Astrocyte of the spinal cord (primary cell): ENCODE measurements at regions not wholly inside any gene's neighbourhood (a gene's known extent, or its start where the extent isn't known, plus 50 kb on each side); places are given as distances from the start of the nearest gene placed in this dataset.

ENCODE experiments used
- DNase-seq: peaks from one replicate; pipeline ENCODE4 v3.0.0; 2011; ENCODE audit warnings: low read depth, low spot score
- H3K4me3 ChIP-seq: 2 replicates; pipeline ENCODE4 v1.5.1; 2011; ENCODE audit warnings: low read depth, mild to moderate bottlenecking, low read length, moderate library complexity
- CTCF ChIP-seq: IDR thresholded peaks from 2 replicates; pipeline ENCODE4 v1.5.1; 2012; ENCODE audit warnings: low read depth, mild to moderate bottlenecking, low read length, inconsistent platforms
- in situ Hi-C: cut with HindIII; loops from 2 replicates; pipeline ENCODE4 v1.10.0; 2017; ENCODE audit warnings: low sequenced_read_pairs

- no peak for DNase-seq
- no peak overlapping the region for H3K4me3 ChIP-seq
- in situ Hi-C loops: no loop called here
- no peak for TF ChIP-seq CTCF
Measured at GRCh38 chr9:88739373-88739772, 204.4 kb downstream of the NXNL2 start.

DNA sequence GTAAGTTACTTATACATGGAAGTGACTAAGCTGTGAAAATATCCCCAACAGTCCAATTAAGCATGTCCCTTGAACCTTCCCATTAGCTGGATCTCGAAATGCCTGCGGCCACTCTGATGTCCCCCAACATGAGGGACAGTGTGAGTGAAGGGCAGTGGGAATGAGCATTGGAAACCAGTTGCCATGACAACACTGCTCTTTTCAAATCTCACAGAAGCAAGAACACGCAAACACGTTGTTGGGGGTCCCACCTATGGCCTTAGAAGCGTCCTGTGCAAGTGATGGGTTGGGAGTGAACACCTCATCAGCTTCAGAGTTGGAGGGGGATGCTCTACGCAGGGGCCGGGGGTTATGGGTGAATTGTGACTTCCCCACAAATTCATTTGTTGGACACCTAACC lies 205.9 kb downstream of the NXNL2 start:
- TF ChIP-seq CTCF: no peak
- no peak for DNase-seq
- in situ Hi-C loops: no loop called here
- no peak overlapping the region for H3K4me3 ChIP-seq

DNA sequence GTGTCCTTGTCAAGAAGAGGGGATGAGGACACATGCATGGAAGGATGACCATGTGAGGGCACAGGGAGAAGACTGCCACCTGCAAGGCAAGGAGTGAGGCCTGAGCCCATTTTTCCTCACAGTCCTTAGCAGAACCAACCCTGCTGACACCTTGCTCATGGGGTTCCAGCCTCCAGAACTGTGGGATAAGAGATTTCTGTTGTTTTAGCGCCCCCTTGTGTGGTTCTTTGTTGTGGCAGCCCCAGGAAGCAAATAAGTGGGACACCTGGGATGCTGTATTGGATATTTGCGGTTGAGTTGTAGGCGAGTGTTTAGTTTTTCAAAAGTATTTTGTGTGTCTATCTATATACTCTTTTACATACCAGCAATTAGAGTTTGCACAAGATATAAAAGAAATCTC lies 206.4 kb downstream of the NXNL2 start:
- TF ChIP-seq CTCF: peak; percentile 33
- in situ Hi-C loops: no loop called here
- no peak overlapping the region for H3K4me3 ChIP-seq
- no peak for DNase-seq

GRCh38 chr9:88742483-88742882 lies 207.5 kb downstream of the NXNL2 start:
- peak; percentile 75 for DNase-seq
- TF ChIP-seq CTCF: no peak
- in situ Hi-C loops: no loop called here
- no peak overlapping the region for H3K4me3 ChIP-seq

GRCh38 chr9:88742905-88743304 lies 207.9 kb downstream of the NXNL2 start:
- no peak for DNase-seq
- no peak for TF ChIP-seq CTCF
- in situ Hi-C loops: no loop called here
- H3K4me3 ChIP-seq: no peak overlapping the region

- DNase-seq: peak; percentile 60
- in situ Hi-C loops: no loop called here
- no peak for TF ChIP-seq CTCF
- H3K4me3 ChIP-seq: no peak overlapping the region
Measured at GRCh38 chr9:88745276-88746001, 210.5 kb downstream of the NXNL2 start.
